Mammary epithelial cell (primary cell): ENCODE measurements at regions not wholly inside any gene's neighbourhood (a gene's known extent, or its start where the extent isn't known, plus 50 kb on each side); places are given as distances from the start of the nearest gene placed in this dataset.

Experiments used
- EZH2 ChIP-seq: IDR thresholded peaks from 2 replicates; pipeline ENCODE4 v1.6.1; 2012; ENCODE audit warnings: low read length, inconsistent platforms, borderline replicate concordance
- TF ChIP-seq, protein P1 (sequence below), 2 donors: IDR thresholded peaks in 1 of 2; conservative IDR thresholded peaks in 1 of 2; 2 replicates each; pipeline ENCODE4 v1.5.1; 2011 to 2012; ENCODE audit warnings: inconsistent platforms in 2 of 2, low read length in 2 of 2, mild to moderate bottlenecking in 2 of 2, control low read depth in 1 of 2, low read depth in 1 of 2; ENCODE audit not compliant: insufficient read depth in 1 of 2; ENCODE audit errors: extremely low read depth in 1 of 2

DNA sequence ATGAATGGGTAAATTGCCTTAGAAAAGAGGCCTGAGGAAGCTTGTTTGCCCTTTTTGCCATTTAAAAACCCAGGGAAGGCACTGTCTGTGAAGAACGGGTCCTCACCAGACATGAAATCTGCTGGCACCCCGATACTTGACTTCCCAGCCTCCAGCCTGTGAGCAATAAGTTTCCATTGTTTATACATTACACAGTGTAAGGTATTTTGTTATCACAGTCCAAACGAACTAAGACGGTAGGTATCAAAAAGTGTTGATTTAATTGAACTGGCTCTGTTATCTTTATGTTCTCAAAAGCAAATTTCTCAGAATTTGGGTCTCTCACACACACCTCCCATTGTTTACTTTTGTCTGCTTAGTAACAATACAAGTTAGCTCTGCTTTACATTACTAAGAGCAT is 181.1 kb upstream of the MARCKS start:
- TF ChIP-seq, protein P1, sequence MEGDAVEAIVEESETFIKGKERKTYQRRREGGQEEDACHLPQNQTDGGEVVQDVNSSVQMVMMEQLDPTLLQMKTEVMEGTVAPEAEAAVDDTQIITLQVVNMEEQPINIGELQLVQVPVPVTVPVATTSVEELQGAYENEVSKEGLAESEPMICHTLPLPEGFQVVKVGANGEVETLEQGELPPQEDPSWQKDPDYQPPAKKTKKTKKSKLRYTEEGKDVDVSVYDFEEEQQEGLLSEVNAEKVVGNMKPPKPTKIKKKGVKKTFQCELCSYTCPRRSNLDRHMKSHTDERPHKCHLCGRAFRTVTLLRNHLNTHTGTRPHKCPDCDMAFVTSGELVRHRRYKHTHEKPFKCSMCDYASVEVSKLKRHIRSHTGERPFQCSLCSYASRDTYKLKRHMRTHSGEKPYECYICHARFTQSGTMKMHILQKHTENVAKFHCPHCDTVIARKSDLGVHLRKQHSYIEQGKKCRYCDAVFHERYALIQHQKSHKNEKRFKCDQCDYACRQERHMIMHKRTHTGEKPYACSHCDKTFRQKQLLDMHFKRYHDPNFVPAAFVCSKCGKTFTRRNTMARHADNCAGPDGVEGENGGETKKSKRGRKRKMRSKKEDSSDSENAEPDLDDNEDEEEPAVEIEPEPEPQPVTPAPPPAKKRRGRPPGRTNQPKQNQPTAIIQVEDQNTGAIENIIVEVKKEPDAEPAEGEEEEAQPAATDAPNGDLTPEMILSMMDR (conservative IDR thresholded peaks at IDR 0.05 in 1 of 2, IDR thresholded peaks at IDR 0.05 in 1 of 2; ENCODE audit: extremely low read depth in 1 of 2, insufficient read depth in 1 of 2, low read depth in 1 of 2, low read length in 2 of 2): no peak
- no peak for TF ChIP-seq EZH2
